OCI-M1 (cell line): ENCODE measurements at regions not wholly inside any gene's neighbourhood (a gene's known extent, or its start where the extent isn't known, plus 50 kb on each side); places are given as distances from the start of the nearest gene placed in this dataset.
A peak's percentile ranks its signal among the peaks of the same experiment; 100 is the strongest.
"Not testable (repeated sequence)": the region's sequence is repeated elsewhere in the genome, so short reads cannot be mapped to it uniquely, and the experiment has no call there.

Experiments used
- DNase-seq: peaks from one replicate; lab custom pipeline; 2025; lab: John Stamatoyannopoulos, UW

DNA sequence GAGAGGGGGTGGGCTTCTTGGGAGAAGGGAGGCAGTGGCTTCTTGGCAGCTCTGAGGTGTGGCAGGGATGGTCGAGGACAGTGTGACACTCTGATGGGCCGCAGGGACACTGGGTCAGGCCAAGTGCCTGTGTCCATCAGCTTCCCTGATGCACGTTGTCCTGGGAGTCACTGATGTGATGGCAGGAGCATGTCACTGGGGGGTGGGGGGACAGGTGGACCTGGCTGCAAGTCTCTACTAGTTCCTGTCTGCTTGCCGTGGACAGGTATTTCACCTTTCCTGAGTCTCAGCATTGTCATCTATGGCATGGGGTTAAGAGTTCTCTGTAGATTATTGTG lies 592.9 kb downstream of the TBC1D22A start:
- DNase-seq = no peak

DNA sequence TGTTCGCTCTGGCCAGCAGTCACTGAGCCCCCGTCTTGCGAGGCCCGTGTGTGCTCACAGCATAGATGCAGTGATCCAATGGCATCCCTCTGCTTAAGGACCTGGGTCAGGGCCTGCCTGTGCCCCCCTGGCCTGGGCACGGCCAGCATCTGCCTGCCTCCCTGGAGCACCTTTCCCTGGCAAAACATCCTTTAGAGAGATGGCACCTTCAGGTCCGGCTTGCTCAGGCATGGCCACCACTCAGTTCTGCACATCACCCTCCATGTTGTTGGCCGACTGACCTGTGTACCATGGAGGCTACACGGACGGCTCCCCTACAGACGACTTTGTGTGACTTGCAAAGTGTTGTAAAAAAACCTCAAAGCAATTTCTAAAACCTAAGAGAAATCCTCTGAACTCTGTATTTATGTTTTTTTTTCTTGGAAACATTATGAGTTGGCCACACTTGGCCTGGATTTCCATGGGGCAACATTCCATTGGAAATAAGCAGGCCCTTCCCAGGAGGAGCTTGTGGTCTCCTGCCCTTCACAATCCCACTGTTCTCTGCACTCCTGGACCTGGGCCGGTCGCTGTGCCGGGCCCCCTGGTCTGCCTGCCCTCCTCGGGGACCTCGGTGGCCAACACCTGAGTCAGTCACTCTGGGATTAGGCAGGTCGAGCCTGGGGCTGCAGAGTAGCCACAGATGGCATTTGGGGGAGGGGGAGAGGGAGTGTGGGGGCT lies 592.4 kb downstream of the TBC1D22A start:
- DNase-seq = no peak

DNA sequence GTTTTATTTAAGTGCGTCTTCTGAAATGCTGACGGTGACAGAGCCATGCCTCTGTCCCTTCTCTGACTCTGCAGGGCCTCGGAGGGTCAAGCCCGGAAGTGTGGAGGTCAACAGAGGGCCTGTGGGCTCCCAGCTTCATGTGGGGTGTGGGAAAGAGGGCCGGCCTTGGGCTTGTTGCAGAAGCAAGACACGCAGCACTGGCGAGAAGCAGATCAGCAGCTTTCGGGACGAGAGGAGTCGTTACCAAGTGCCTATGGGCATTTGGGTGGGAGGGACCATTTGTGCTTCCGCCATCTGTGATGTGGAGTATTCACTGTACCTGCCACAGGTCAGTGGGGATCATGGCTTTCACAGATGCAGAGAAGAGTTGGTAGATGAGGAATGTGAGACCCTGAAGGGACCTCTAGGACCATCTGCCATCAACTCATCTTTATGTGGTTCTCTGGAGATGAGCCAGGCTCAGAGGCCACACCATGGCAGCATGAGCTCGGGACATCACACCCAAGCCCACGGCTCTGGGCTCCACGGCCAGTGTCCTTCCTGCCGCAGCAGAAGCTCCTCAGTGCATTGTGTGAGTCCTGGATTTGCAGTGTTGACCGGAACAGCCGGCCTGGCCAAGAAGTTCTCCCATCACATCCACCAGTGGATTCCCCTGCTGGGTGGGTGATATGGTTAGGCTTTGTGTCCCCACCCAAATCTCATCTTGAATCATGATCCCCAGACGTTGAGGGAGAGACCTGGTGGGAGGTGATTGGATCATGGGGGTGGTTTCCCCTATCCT lies 590.7 kb downstream of the TBC1D22A start:
- no peak for DNase-seq

DNA sequence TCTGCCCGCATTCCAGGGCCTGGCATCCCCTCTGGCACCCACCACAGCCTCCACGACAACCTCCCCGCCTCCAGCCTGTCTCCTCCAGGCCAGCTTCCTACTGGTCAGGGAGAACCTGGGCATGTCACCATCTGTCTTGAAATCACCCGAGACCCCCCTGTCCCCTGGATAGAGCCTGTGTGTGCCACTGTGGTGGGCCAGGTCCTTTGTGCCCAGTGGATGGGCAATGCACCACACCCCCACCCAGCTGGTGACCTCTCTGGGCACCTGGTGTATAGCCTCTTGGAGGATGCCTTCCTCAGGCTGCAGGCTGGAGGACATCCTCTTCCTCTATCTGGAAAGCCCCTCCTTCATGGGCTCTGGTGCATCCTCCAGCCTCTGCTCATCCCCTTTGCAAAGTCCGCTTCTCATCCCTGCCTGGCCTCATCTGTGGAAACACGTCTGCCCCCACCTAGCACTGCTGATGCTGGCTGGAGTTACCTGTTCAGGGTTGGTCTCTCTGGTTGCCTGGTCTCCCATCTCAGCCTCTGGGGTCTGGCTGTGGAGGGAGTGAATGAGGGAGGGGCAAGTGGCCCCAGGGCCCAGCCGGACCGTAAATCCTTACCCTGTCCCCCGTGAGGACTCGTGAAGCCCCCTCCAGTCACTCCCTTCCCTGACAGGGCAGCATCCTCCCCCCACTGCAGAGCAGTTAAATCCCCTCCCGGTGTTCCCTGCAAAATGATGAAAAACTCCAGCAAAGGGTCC lies 589.6 kb downstream of the TBC1D22A start:
- DNase-seq = no peak

DNA sequence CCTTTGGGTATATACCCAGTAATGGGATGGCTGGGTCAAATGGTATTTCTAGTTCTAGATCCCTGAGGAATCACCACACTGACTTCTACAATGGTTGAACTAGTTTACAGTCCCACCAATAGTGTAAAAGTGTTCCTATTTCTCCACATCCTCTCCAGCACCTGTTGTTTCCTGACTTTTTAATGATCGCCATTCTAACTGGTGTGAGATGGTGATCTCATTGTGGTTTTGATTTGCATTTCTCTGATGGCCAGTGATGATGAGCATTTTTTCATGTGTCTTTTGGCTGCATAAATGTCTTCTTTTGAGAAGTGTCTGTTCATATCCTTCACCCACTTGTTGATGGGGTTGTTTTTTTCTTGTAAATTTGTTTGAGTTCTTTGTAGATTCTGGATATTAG lies 583.8 kb downstream of the TBC1D22A start:
- not testable (repeated sequence) for DNase-seq

GRCh38 chr22:47345025-47345424 lies 582.6 kb downstream of the TBC1D22A start:
- DNase-seq = no peak

DNA sequence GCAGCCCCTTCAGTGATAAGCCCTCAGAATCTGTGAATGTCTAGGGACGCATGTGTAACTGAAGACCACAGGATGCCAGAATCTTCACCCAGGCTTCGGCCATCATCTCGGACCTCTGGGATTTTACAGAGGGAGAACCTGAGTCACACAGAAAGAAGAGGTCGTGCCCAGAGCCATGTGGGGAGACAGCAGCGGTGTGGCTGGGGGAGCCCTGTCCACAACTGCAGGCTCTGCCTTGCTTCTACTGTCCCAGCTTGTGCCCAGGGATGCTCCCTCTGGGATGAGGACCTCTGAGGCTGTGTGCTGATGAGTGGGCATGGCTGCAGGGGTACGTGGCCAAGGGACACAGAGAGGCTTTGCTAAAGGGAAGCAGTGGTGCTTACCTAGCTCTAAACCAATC lies 582.0 kb downstream of the TBC1D22A start:
- no peak for DNase-seq

- no peak for DNase-seq
Observed at GRCh38 chr22:47343611-47344010, 581.2 kb downstream of the TBC1D22A start.

- DNase-seq = no peak
Observed at GRCh38 chr22:47342446-47342845, 580.0 kb downstream of the TBC1D22A start.

DNA sequence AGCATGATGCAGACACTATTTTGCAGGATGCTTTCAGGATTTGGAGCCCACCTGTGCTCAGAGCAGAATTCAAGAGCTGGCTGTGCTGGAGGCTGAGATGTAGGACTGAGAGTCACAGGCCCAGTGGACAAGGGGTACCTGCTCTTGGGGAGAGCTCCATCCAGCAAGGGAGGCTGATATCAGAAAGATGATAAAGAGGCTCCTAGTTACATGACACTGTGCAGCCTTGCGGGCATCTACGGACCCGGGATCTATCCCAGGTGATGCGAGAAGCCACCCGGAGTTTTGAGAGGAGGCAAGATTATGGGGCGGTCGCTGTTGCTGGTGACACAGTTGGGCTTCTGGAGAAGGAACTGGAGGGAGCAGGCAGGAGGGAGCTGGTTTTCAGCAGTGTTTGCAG lies 579.0 kb downstream of the TBC1D22A start:
- DNase-seq = no peak

- no peak for DNase-seq
Observed at GRCh38 chr22:47340851-47341436, 578.5 kb downstream of the TBC1D22A start.

DNA sequence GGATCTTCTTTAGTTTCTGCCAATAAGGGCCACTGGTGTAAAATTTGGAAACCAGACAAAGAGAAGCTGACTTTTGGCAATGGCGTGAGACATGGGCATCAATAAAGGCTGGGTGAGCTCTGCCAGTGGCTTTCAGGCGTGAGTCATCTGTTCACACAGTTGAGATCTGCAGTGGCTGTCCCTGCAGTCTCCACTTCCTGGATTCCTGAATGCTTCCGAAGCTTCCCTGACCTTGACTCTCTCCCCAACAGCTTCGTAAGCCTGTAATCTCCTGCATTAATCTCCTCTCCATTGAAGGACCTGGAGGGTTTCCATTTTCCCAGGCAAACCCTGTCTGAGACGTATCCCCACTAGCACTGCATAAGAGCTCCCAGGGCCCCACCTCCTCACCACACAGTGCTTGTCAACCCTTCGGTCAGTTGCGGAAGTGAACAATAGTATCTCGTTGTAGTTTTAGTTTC lies 574.7 kb downstream of the TBC1D22A start:
- DNase-seq = peak; percentile 59

DNA sequence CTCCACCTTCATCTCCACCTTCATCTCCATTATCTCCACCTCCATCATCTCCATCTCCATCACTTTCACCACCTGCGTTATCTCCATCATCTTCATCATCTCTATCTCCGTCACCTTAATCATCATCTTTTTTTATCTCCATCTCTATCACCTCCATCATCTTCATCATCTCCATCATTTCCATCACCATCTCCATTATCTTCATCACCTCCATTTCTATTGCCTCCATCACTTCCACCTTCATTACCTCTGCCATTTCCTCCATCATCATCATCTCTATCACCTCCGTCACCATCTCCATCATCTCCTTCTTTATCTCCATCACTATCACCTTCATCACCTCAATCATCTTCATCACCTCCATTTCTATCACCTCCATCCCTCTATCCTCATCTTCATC lies 573.5 kb downstream of the TBC1D22A start:
- DNase-seq = no peak

- no peak for DNase-seq
Observed at GRCh38 chr22:47335460-47335859, 573.0 kb downstream of the TBC1D22A start.

GRCh38 chr22:47334601-47335000 lies 572.2 kb downstream of the TBC1D22A start:
- no peak for DNase-seq

DNA sequence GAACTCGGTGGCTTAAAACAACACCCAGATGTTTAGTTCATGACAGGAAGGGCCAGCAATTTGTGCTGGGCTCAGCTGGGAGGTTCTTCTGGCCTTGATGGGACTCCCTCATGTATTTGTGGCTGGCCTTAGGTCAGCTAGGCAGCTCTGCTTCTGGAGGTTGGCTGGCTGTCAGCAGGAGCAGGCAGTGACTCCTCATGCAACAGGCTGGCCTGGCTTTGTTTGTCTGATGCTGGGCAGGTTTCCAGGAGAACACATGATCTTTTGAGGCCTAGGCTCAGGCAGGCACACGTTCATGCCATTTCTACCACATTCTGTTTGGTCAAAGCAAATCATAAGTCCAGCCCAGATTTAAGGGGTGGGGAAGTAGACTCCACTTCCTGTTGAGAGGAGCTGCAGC lies 571.2 kb downstream of the TBC1D22A start:
- peak; percentile 1 for DNase-seq

GRCh38 chr22:47332246-47332980 lies 570.0 kb downstream of the TBC1D22A start:
- no peak for DNase-seq

- no peak for DNase-seq
Observed at GRCh38 chr22:47331750-47332149, 569.3 kb downstream of the TBC1D22A start.

DNA sequence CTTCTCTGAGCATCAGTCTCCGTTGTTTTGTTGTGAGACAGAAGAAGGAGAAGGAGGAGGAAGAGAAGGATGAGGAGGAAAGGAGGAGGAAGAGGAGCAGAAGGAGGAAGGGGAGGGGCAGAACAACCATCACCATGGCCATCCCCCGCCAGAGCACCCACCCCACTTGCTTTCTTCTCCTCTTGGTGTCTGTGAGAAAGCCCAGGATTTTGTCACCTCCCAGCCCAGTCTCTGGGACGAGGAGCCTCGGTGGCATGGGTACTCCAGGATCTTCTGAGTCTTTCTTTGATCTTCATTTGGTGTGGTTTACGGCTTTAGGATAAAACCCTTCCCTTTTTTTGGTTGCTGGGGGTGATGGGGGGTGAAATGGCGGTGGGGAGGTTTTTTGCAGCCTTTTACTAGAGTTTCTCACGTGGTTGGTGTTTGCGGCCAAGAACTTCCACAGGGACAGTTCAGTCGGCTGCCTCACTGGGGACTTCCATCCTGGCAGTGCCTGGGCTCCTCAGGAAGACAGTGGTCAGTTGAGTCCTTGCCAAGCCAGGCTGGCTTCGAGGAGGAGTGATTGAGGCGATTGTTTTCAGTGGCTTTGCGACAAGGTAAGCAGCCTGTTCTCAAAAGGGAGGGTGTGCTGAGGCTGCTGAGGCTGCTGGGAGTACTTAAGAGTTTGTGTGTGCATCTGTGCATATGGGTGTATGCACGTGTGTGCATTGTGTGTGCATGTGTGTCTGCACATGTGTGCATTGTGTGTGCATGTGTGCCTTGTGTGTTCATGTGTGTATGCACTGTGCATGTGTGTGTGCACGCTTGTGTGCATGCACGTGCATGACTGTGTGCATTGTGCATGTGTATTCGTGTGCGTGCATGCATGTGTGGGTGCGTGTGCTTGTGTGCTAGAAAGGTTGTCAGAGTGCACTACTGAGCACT lies 567.5 kb downstream of the TBC1D22A start:
- DNase-seq = no peak

GRCh38 chr22:47328550-47329243 lies 566.2 kb downstream of the TBC1D22A start:
- DNase-seq = peak; percentile 52
